ENCODE measurements at regions not wholly inside any gene's neighbourhood (a gene's known extent, or its start where the extent isn't known, plus 50 kb on each side); places are given as distances from the start of the nearest gene placed in this dataset.
"Not testable (repeated sequence)": the region's sequence is repeated elsewhere in the genome, so short reads cannot be mapped to it uniquely, and the experiment has no call there.

- TF ChIP-seq GATA1 (IDR thresholded peaks at IDR 0.05; ENCODE audit: low read depth, low read length): no peak
- no peak for TF ChIP-seq POLR2A (IDR thresholded peaks at IDR 0.05; ENCODE audit: low read length)
These were observed 366.9 kb upstream of the GRAMD2B start for GRCh38 chr5:126056352-126056751.

GRCh38 chr5:126056851-126057622 is 366.2 kb upstream of the GRAMD2B start:
- DNase-seq: no peak
- no peak for TF ChIP-seq GATA1 (IDR thresholded peaks at IDR 0.05; ENCODE audit: low read depth, low read length)
- TF ChIP-seq POLR2A (IDR thresholded peaks at IDR 0.05; ENCODE audit: low read length): no peak

More at GRCh38 chr5:126056352-126056751, 366.9 kb upstream of the GRAMD2B start:
- no peak for DNase-seq

- not testable (repeated sequence) for DNase-seq
These were observed 364.8 kb upstream of the GRAMD2B start for GRCh38 chr5:126058392-126058791.

- no peak for TF ChIP-seq POLR2A (IDR thresholded peaks at IDR 0.05; ENCODE audit: low read length)
- no peak for TF ChIP-seq GATA1 (IDR thresholded peaks at IDR 0.05; ENCODE audit: low read depth, low read length)
- DNase-seq: no peak
These were observed 360.6 kb upstream of the GRAMD2B start for GRCh38 chr5:126062398-126063221.

GRCh38 chr5:126065061-126065460 is 358.1 kb upstream of the GRAMD2B start:
- TF ChIP-seq GATA1 (IDR thresholded peaks at IDR 0.05; ENCODE audit: low read depth, low read length) (no peak), POLR2A (IDR thresholded peaks at IDR 0.05; ENCODE audit: low read length) (no peak)
- no peak for DNase-seq

- no peak for TF ChIP-seq GATA1 (IDR thresholded peaks at IDR 0.05; ENCODE audit: low read depth, low read length)
- no peak for TF ChIP-seq POLR2A (IDR thresholded peaks at IDR 0.05; ENCODE audit: low read length)
These were observed 356.4 kb upstream of the GRAMD2B start for GRCh38 chr5:126066836-126067235.

GRCh38 chr5:126067404-126067803 is 355.8 kb upstream of the GRAMD2B start:
- DNase-seq: no peak
- TF ChIP-seq POLR2A (IDR thresholded peaks at IDR 0.05; ENCODE audit: low read length): no peak
- TF ChIP-seq GATA1 (IDR thresholded peaks at IDR 0.05; ENCODE audit: low read depth, low read length): no peak

More at GRCh38 chr5:126066836-126067235, 356.4 kb upstream of the GRAMD2B start:
- DNase-seq: no peak

GRCh38 chr5:126069329-126069728 is 353.9 kb upstream of the GRAMD2B start:
- DNase-seq: no peak
- TF ChIP-seq POLR2A (IDR thresholded peaks at IDR 0.05; ENCODE audit: low read length): no peak
- no peak for TF ChIP-seq GATA1 (IDR thresholded peaks at IDR 0.05; ENCODE audit: low read depth, low read length)

- no peak for DNase-seq
- TF ChIP-seq POLR2A (IDR thresholded peaks at IDR 0.05; ENCODE audit: low read length) (no peak), GATA1 (IDR thresholded peaks at IDR 0.05; ENCODE audit: low read depth, low read length) (no peak)
These were observed 352.7 kb upstream of the GRAMD2B start for GRCh38 chr5:126070481-126070880.

GRCh38 chr5:126074538-126074937 is 348.7 kb upstream of the GRAMD2B start:
- TF ChIP-seq GATA1 (IDR thresholded peaks at IDR 0.05; ENCODE audit: low read depth, low read length): no peak
- TF ChIP-seq POLR2A (IDR thresholded peaks at IDR 0.05; ENCODE audit: low read length): no peak
- DNase-seq: no peak

- TF ChIP-seq GATA1 (IDR thresholded peaks at IDR 0.05; ENCODE audit: low read depth, low read length): no peak
- DNase-seq: no peak
These were observed 343.9 kb upstream of the GRAMD2B start for GRCh38 chr5:126079266-126079665.

- DNase-seq: no peak
- TF ChIP-seq GATA1 (IDR thresholded peaks at IDR 0.05; ENCODE audit: low read depth, low read length): no peak
- no peak for TF ChIP-seq POLR2A (IDR thresholded peaks at IDR 0.05; ENCODE audit: low read length)
These were observed 342.0 kb upstream of the GRAMD2B start for GRCh38 chr5:126081209-126081608.

- no peak for DNase-seq
- TF ChIP-seq GATA1 (IDR thresholded peaks at IDR 0.05; ENCODE audit: low read depth, low read length) (no peak), POLR2A (IDR thresholded peaks at IDR 0.05; ENCODE audit: low read length) (no peak)
These were observed 330.2 kb upstream of the GRAMD2B start for GRCh38 chr5:126093041-126093440.

- TF ChIP-seq POLR2A (IDR thresholded peaks at IDR 0.05; ENCODE audit: low read length) (no peak), GATA1 (IDR thresholded peaks at IDR 0.05; ENCODE audit: low read depth, low read length) (no peak)
- DNase-seq: no peak
These were observed 329.5 kb upstream of the GRAMD2B start for GRCh38 chr5:126093718-126094117.

GRCh38 chr5:126094991-126095390 is 328.2 kb upstream of the GRAMD2B start:
- no peak for TF ChIP-seq GATA1 (IDR thresholded peaks at IDR 0.05; ENCODE audit: low read depth, low read length)
- TF ChIP-seq POLR2A (IDR thresholded peaks at IDR 0.05; ENCODE audit: low read length): no peak

More at GRCh38 chr5:126094991-126095390, 328.2 kb upstream of the GRAMD2B start:
- no peak for DNase-seq

Measured in erythroblast (primary cell).